A673 (cell line): ENCODE measurements at regions not wholly inside any gene's neighbourhood (a gene's known extent, or its start where the extent isn't known, plus 50 kb on each side); places are given as distances from the start of the nearest gene placed in this dataset.

ENCODE experiments used
- BruUV-seq: library from RNA; stranded (reverse); fragments of 400-500 nt; replicated peaks from 2 replicates; lab custom pipeline; 2021; lab: Mats Ljungman, UMichigan
- CTCF ChIA-PET: fragments of 300-600 bp; sonication (Branson Sonifier 250); formaldehyde crosslinking; loops from one replicate; lab custom pipeline; 2022; ENCODE audit warnings: antibody characterized with exemption; lab: Charles Lee
- POLR2A ChIA-PET: fragments of 300-600 bp; sonication (Branson Sonifier 250); formaldehyde crosslinking; loops from one replicate; lab custom pipeline; 2022; ENCODE audit warnings: antibody characterized with exemption; ENCODE audit not compliant: low non-redundant PET; lab: Charles Lee
- DNase-seq: peaks from one replicate; pipeline ENCODE4 v3.0.0-alpha.2; 2015; ENCODE audit warnings: low spot score
- H3K27ac ChIP-seq: fragments of 200-600 bp; sonication (generic); 2 replicates; pipeline ENCODE4 v1.5.1; 2016; ENCODE audit warnings: mixed run types, low read depth, mild to moderate bottlenecking, mixed read lengths, antibody characterized with exemption, low read length; ENCODE audit not compliant: poor library complexity, severe bottlenecking
- H3K27me3 ChIP-seq: fragments of 200-600 bp; sonication (generic); replicated peaks from 2 replicates; pipeline ENCODE4 v1.6.1; 2017; ENCODE audit warnings: mixed run types, low read depth, mild to moderate bottlenecking, mixed read lengths, antibody characterized with exemption, low read length; ENCODE audit not compliant: insufficient read depth, poor library complexity
- H3K36me3 ChIP-seq: fragments of 200-600 bp; sonication (generic); 2 replicates; pipeline ENCODE4 v1.6.1; 2016; ENCODE audit warnings: mixed run types, mild to moderate bottlenecking, mixed read lengths, antibody characterized with exemption, low read length; ENCODE audit not compliant: insufficient read depth, poor library complexity, severe bottlenecking
- H3K4me1 ChIP-seq: fragments of 200-600 bp; sonication (generic); 2 replicates; pipeline ENCODE4 v1.6.1; 2017; ENCODE audit warnings: mixed run types, mild to moderate bottlenecking, mixed read lengths, antibody characterized with exemption, low read length; ENCODE audit not compliant: insufficient read depth, poor library complexity, severe bottlenecking
- H3K4me3 ChIP-seq: fragments of 200-600 bp; sonication (generic); 2 replicates; pipeline ENCODE4 v1.5.1; 2016; ENCODE audit warnings: low read depth, mixed run types, mild to moderate bottlenecking, mixed read lengths, low read length; ENCODE audit not compliant: poor library complexity, severe bottlenecking
- H3K9me3 ChIP-seq: fragments of 200-600 bp; sonication (generic); 2 replicates; pipeline ENCODE4 v1.6.1; 2016; ENCODE audit warnings: mixed run types, low read depth, mild to moderate bottlenecking, mixed read lengths, antibody characterized with exemption, low read length; ENCODE audit not compliant: poor library complexity, severe bottlenecking
- EZH2 ChIP-seq: fragments of 200-600 bp; sonication (generic); IDR thresholded peaks from 2 replicates; pipeline ENCODE4 v1.6.1; 2017; ENCODE audit warnings: borderline replicate concordance, low read depth, mild to moderate bottlenecking, mixed read lengths, antibody characterized with exemption, low read length; ENCODE audit not compliant: poor library complexity, severe bottlenecking
- intact Hi-C: fragments of 100-400 bp; cut with micrococcal nuclease; formaldehyde crosslinking; loops from one replicate; pipeline ENCODE4 v1.10.0; 2022; ENCODE audit not compliant: unreplicated experiment
- TF ChIP-seq, protein P1 (sequence below): fragments of 300-800, 200-600 bp; sonication (generic); conservative IDR thresholded peaks from 2 replicates; pipeline ENCODE4 v1.5.1; 2017; ENCODE audit warnings: low read depth, mild to moderate bottlenecking, antibody characterized with exemption, low read length, moderate library complexity, mixed read lengths

DNA sequence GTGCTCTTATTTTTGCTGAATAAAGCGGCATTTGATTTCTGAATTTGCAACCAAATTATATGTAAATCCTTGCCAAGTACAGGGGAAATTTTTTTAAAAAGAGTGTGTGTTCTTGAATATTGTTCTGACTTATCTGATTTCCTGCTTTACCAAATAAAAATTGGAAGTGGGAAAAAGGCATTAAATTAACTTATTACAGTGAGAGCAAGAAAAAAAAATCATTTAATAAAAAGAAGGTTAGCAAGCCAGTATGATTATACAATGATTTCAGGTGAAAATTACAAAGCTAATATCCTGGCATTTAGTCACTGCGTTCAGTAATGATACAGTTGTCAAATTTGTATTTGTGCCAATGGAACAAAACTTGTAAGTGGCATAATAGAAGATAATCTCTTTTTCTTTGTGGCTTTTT lies 82.1 kb upstream of the PPARA start:
- Histone ChIP-seq H3K36me3 (peaks cover 7% of the 10 kb centered on the region), H3K4me3 (peak overlapping the region; percentile 87), H3K27ac (peak overlapping the region; percentile 100), H3K27me3 (no peaks in the 10 kb centered on the region), H3K9me3 (no peaks in the 10 kb centered on the region), H3K4me1 (peaks cover 33% of the 10 kb centered on the region)
- ChIA-PET CTCF (no interaction called here), POLR2A (no interaction called here)
- peak; percentile 34 for DNase-seq
- intact Hi-C loops: no loop called here
- BruUV-seq: no TSS peak
- TF ChIP-seq, protein P1, sequence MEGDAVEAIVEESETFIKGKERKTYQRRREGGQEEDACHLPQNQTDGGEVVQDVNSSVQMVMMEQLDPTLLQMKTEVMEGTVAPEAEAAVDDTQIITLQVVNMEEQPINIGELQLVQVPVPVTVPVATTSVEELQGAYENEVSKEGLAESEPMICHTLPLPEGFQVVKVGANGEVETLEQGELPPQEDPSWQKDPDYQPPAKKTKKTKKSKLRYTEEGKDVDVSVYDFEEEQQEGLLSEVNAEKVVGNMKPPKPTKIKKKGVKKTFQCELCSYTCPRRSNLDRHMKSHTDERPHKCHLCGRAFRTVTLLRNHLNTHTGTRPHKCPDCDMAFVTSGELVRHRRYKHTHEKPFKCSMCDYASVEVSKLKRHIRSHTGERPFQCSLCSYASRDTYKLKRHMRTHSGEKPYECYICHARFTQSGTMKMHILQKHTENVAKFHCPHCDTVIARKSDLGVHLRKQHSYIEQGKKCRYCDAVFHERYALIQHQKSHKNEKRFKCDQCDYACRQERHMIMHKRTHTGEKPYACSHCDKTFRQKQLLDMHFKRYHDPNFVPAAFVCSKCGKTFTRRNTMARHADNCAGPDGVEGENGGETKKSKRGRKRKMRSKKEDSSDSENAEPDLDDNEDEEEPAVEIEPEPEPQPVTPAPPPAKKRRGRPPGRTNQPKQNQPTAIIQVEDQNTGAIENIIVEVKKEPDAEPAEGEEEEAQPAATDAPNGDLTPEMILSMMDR: no peak
- TF ChIP-seq EZH2: no peak

DNA sequence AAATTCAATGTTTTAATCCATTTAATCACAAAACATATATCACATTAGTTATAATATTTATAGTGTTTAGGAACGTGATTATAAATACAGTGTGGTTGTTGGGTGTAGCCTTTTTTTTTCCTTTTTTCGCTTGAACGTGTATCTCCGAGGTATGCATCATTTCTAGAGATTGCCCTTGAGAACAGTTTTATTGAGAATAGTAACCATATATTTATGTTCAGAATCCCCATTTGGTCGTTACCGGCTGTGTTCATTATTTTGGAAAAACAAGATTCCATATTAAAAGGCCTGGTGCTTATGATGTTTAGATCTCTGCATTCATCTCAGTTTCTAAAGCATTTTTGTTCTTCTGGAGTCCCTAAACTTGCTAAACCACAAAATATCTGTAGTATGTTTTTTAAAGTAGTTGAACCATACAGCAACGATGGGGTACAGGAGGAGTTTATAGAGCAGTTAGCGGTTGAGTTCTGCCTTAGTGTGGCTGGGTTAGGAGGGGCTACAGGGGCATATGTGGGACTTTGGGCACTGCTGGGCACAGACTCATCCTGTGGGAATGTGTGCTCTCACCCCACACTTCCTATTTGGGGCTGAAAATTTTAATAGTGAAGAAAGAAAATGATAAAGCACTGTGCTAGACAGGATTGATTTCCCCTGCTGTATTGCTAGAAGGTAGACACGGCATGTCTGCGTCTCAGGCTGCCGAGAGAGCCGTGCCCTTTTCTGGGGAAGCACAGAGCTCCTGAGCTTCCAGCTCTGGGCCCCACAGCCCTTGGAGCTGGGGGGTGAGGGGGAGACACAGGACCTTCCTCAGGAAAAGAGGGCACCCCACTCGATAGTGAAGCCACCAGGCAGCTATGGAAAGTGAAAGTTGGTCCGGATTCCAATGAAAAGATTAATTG lies 81.5 kb upstream of the PPARA start:
- peak overlapping the region; percentile 100 for H3K27ac ChIP-seq
- H3K27me3 ChIP-seq: no peaks in the 10 kb centered on the region
- intact Hi-C loops: no loop called here
- TF ChIP-seq, protein P1: no peak
- peak overlapping the region; percentile 87 for H3K4me3 ChIP-seq
- H3K36me3 ChIP-seq: peaks cover 12% of the 10 kb centered on the region
- TSS peak; percentile 97 for BruUV-seq
- H3K4me1 ChIP-seq: peaks cover 33% of the 10 kb centered on the region
- POLR2A ChIA-PET: interaction anchor here (0.6 to 0.7 kb wide), 2 partner anchors 25 to 34 kb away, joined by 3 read pairs; no protein-coding TSS in a partner anchor
- H3K9me3 ChIP-seq: no peaks in the 10 kb centered on the region
- peak; percentile 54 for DNase-seq
- CTCF ChIA-PET: no interaction called here

DNA sequence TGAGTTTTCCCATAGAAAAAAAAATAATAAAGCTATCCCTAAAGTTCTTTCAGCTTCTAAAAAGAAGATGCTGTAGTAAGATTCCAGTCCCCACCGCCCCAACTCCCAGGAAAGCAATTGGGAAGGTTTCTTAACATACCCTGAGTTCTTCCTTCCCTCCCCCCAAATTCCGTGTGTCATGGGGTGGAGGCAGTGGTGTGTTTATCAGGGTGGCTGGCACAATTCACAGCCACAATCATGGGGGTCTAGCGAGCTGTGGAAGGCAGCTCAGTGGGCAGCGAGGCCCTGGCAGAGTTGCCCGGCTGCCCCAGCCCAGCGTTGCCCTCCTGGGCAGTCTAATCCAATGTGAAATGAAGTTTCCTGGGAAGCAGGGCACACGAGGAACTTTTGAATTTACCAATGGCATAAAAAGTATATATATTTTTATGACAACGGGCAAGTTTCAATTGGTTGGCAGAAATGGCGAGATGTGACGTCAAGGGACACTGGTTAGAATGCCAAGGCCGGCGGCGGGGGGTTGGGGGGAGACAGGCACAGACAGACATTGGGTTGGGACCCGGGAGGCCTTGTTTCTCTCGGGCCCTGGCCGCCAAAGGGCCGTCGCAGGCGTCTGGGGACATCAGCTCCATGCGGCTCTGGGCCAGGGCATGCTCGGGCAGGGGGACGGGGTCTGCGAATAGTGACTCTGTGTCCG lies 80.7 kb upstream of the PPARA start:
- H3K27me3 ChIP-seq: no peaks in the 10 kb centered on the region
- H3K4me3 ChIP-seq: peak overlapping the region; percentile 87
- BruUV-seq: no TSS peak
- ChIA-PET CTCF (no interaction called here), POLR2A (interaction anchor here (0.6 to 0.7 kb wide), 2 partner anchors 25 to 34 kb away, joined by 3 read pairs; no protein-coding TSS in a partner anchor)
- intact Hi-C loops: no loop called here
- TF ChIP-seq EZH2: no peak
- peak overlapping the region; percentile 100 for H3K27ac ChIP-seq
- H3K9me3 ChIP-seq: no peaks in the 10 kb centered on the region
- DNase-seq: peak; percentile 97
- H3K36me3 ChIP-seq: peaks cover 20% of the 10 kb centered on the region
- H3K4me1 ChIP-seq: peaks cover 33% of the 10 kb centered on the region
